IPS-NIHi7 (cell line): ENCODE measurements at regions not wholly inside any gene's neighbourhood (a gene's known extent, or its start where the extent isn't known, plus 50 kb on each side); places are given as distances from the start of the nearest gene placed in this dataset.

Source experiments
- DNase-seq: peaks from one replicate; pipeline ENCODE4 v3.0.0; 2012; ENCODE audit warnings: mixed read lengths; ENCODE audit errors: extremely low spot score

GRCh38 chr2:15883684-15884083 is 56.7 kb upstream of the MYCN start:
- no peak for DNase-seq

- no peak for DNase-seq
Measured at GRCh38 chr2:15884790-15885189, 55.6 kb upstream of the MYCN start.

GRCh38 chr2:15886231-15886630 is 54.1 kb upstream of the MYCN start:
- no peak for DNase-seq

- DNase-seq: no peak
Measured at GRCh38 chr2:15889442-15890123, 50.8 kb upstream of the MYCN start.

GRCh38 chr2:15890124-15890754 is 50.1 kb upstream of the MYCN start:
- no peak for DNase-seq
